Neutrophil (primary cell): ENCODE measurements at regions not wholly inside any gene's neighbourhood (a gene's known extent, or its start where the extent isn't known, plus 50 kb on each side); places are given as distances from the start of the nearest gene placed in this dataset.

Source experiments
- H3K27ac ChIP-seq: fragments of 200-600 bp; sonication (generic); 2 replicates; pipeline ENCODE4 v1.5.1; 2016; ENCODE audit warnings: mild to moderate bottlenecking, moderate library complexity
- H3K27me3 ChIP-seq: fragments of 200-600 bp; sonication (generic); 2 replicates; pipeline ENCODE4 v1.6.0; 2016; ENCODE audit warnings: mild to moderate bottlenecking
- H3K36me3 ChIP-seq: fragments of 200-600 bp; sonication (generic); 2 replicates; pipeline ENCODE4 v1.5.1; 2017
- H3K4me1 ChIP-seq, 2 experiments: fragments of 200-600 bp in 1 of 2; sonication (generic) in 1 of 2; 1 replicate in 1 of 2; 2 replicates in 1 of 2; pipeline versions ENCODE4 v1.5.1 to v1.6.1; 2013 to 2016; ENCODE audit warnings: low read depth in 1 of 2, low read length in 1 of 2, mild to moderate bottlenecking in 1 of 2, moderate library complexity in 1 of 2; ENCODE audit not compliant: control insufficient read depth in 1 of 2, insufficient read depth in 1 of 2
- H3K4me3 ChIP-seq, 2 experiments: fragments of 200-600 bp in 1 of 2; sonication (generic) in 1 of 2; 1 replicate in 1 of 2; 2 replicates in 1 of 2; pipeline ENCODE4 v1.5.1; 2013 to 2016; ENCODE audit warnings: low read depth in 1 of 2, low read length in 1 of 2, mild to moderate bottlenecking in 1 of 2, moderate library complexity in 1 of 2
- H3K9me3 ChIP-seq: fragments of 200-600 bp; sonication (generic); 2 replicates; pipeline ENCODE4 v1.5.1; 2016
- CTCF ChIP-seq: fragments of 200-600 bp; sonication (generic); IDR thresholded peaks from 2 replicates; pipeline ENCODE4 v1.5.1; 2016; ENCODE audit warnings: antibody characterized with exemption

- H3K36me3 ChIP-seq = no peaks in the 10 kb centered on the region
- H3K27ac ChIP-seq = no peak overlapping the region
- no peaks in the 10 kb centered on the region for H3K27me3 ChIP-seq
- H3K4me1 ChIP-seq = peaks cover 44 to 51% of the 10 kb centered on the region in 2 experiments
- H3K9me3 ChIP-seq = no peaks in the 10 kb centered on the region
- H3K4me3 ChIP-seq = no peak overlapping the region
- no peak for TF ChIP-seq CTCF
Observed at GRCh38 chr18:10114717-10115463, 201.1 kb downstream of the VAPA start.

- peaks cover 37 to 43% of the 10 kb centered on the region in 2 experiments for H3K4me1 ChIP-seq
- H3K4me3 ChIP-seq = no peak overlapping the region
- no peaks in the 10 kb centered on the region for H3K9me3 ChIP-seq
- H3K27me3 ChIP-seq = no peaks in the 10 kb centered on the region
- no peak overlapping the region for H3K27ac ChIP-seq
- no peaks in the 10 kb centered on the region for H3K36me3 ChIP-seq
- TF ChIP-seq CTCF = no peak
Observed at GRCh38 chr18:10116574-10116973, 202.8 kb downstream of the VAPA start.

- H3K4me3 ChIP-seq = no peak overlapping the region
- no peak for TF ChIP-seq CTCF
- H3K4me1 ChIP-seq = peaks cover 30% of the 10 kb centered on the region in 2 experiments
- H3K27me3 ChIP-seq = no peaks in the 10 kb centered on the region
- no peaks in the 10 kb centered on the region for H3K9me3 ChIP-seq
- no peak overlapping the region for H3K27ac ChIP-seq
- no peaks in the 10 kb centered on the region for H3K36me3 ChIP-seq
Observed at GRCh38 chr18:10119528-10119927, 205.7 kb downstream of the VAPA start.

- no peak overlapping the region for H3K27ac ChIP-seq
- H3K27me3 ChIP-seq = no peaks in the 10 kb centered on the region
- no peaks in the 10 kb centered on the region for H3K36me3 ChIP-seq
- H3K4me1 ChIP-seq = peaks cover 25% of the 10 kb centered on the region in 2 experiments
- no peaks in the 10 kb centered on the region for H3K9me3 ChIP-seq
- no peak overlapping the region for H3K4me3 ChIP-seq
- TF ChIP-seq CTCF = no peak
Observed at GRCh38 chr18:10119991-10120390, 206.2 kb downstream of the VAPA start.

- Histone ChIP-seq H3K27ac (no peak overlapping the region), H3K27me3 (no peaks in the 10 kb centered on the region)
- TF ChIP-seq CTCF = no peak
Observed at GRCh38 chr18:10120622-10121021, 206.8 kb downstream of the VAPA start.

More at GRCh38 chr18:10120622-10121021, 206.8 kb downstream of the VAPA start:
- Histone ChIP-seq H3K4me3 (no peak overlapping the region), H3K4me1 (peaks cover 24% of the 10 kb centered on the region in 2 experiments), H3K36me3 (no peaks in the 10 kb centered on the region), H3K9me3 (no peaks in the 10 kb centered on the region)
